Right ventricle myocardium superior (tissue), 1 donor: ENCODE measurements at regions not wholly inside any gene's neighbourhood (a gene's known extent, or its start where the extent isn't known, plus 50 kb on each side); places are given as distances from the start of the nearest gene placed in this dataset.
"Not testable (repeated sequence)": the region's sequence is repeated elsewhere in the genome, so short reads cannot be mapped to it uniquely, and the experiment has no call there.

Experiments
- ATAC-seq: fragments of 200-7000 bp; cut with Tn5 transposase; one replicate; pipeline ENCODE4 v1.9.1; 2020; ENCODE audit warnings: mild to moderate bottlenecking; ENCODE audit not compliant: poor library complexity
- DNase-seq: peaks from one replicate; pipeline ENCODE4 v3.0.0-alpha.2; 2020
- intact Hi-C: fragments of 100-400 bp; cut with DNase I; formaldehyde crosslinking; loops from one replicate; pipeline ENCODE4 v1.11.2; 2022
- donor health status: DM: no; HTN: yes; CAD: no; lungs with severe emphysema.

- ATAC-seq, DNase-seq, intact Hi-C loops: not testable (repeated sequence)
Observed at GRCh38 chr7:101679653-101680173, 50.6 kb upstream of the MYL10 start.

GRCh38 chr7:101680406-101681145 lies 51.5 kb upstream of the MYL10 start:
- intact Hi-C loops = no loop called here
- ATAC-seq (no peak), DNase-seq (no peak)

GRCh38 chr7:101681170-101682007 lies 52.3 kb upstream of the MYL10 start:
- intact Hi-C loops = no loop called here
- peak; percentile 90 for ATAC-seq
- peak; percentile 71 for DNase-seq

- ATAC-seq (no peak), DNase-seq (no peak)
- intact Hi-C loops = loop anchor here (5.0 kb wide), 1 partner anchor 587 kb away; no protein-coding TSS in a partner anchor
Observed at GRCh38 chr7:101684983-101685330, 55.9 kb upstream of the MYL10 start.

GRCh38 chr7:101686030-101686429 lies 56.9 kb upstream of the MYL10 start:
- no peak for ATAC-seq

GRCh38 chr7:101687081-101687480 lies 58.0 kb upstream of the MYL10 start:
- intact Hi-C loops = loop anchor here (5.0 kb wide), 1 partner anchor 585 kb away; no protein-coding TSS in a partner anchor
- no peak for ATAC-seq
- DNase-seq = no peak

More at GRCh38 chr7:101686030-101686429, 56.9 kb upstream of the MYL10 start:
- DNase-seq = no peak
- intact Hi-C loops = loop anchor here (5.0 kb wide), 1 partner anchor 586 kb away; no protein-coding TSS in a partner anchor

GRCh38 chr7:101687791-101688182 lies 58.7 kb upstream of the MYL10 start:
- intact Hi-C loops = loop anchor here (2.0 to 5.0 kb wide), 2 partner anchors 127 to 585 kb away; no protein-coding TSS in a partner anchor
- ATAC-seq (no peak), DNase-seq (no peak)

- DNase-seq (peak; percentile 91), ATAC-seq (peak; percentile 95)
- intact Hi-C loops = loop anchor here (2.0 to 5.0 kb wide), 2 partner anchors 126 to 584 kb away; no protein-coding TSS in a partner anchor
Observed at GRCh38 chr7:101688183-101688831, 59.2 kb upstream of the MYL10 start.

GRCh38 chr7:101688995-101689907 lies 60.2 kb upstream of the MYL10 start:
- intact Hi-C loops = loop anchor here (2.0 to 5.0 kb wide), 2 partner anchors 126 to 583 kb away; no protein-coding TSS in a partner anchor

GRCh38 chr7:101690061-101690460 lies 61.0 kb upstream of the MYL10 start:
- intact Hi-C loops = no loop called here
- ATAC-seq (peak; percentile 55), DNase-seq (peak; percentile 51)

More at GRCh38 chr7:101688995-101689907, 60.2 kb upstream of the MYL10 start:
- ATAC-seq = no peak
- no peak for DNase-seq

GRCh38 chr7:101691822-101692384 lies 62.8 kb upstream of the MYL10 start:
- ATAC-seq (no peak), DNase-seq (no peak)
- intact Hi-C loops = no loop called here

GRCh38 chr7:101693498-101694091 lies 64.5 kb upstream of the MYL10 start:
- ATAC-seq (no peak), DNase-seq (no peak)
- intact Hi-C loops = no loop called here

- no peak for ATAC-seq
- intact Hi-C loops = no loop called here
- no peak for DNase-seq
Observed at GRCh38 chr7:101698964-101699363, 69.9 kb upstream of the MYL10 start.

- intact Hi-C loops = no loop called here
- no peak for DNase-seq
- no peak for ATAC-seq
Observed at GRCh38 chr7:101699399-101699798, 70.3 kb upstream of the MYL10 start.

GRCh38 chr7:101699881-101700823 lies 71.1 kb upstream of the MYL10 start:
- DNase-seq (no peak), ATAC-seq (no peak)
- intact Hi-C loops = no loop called here

GRCh38 chr7:101701153-101701794 lies 72.2 kb upstream of the MYL10 start:
- intact Hi-C loops = no loop called here
- no peak for DNase-seq
- no peak for ATAC-seq
